ENCODE measurements at regions not wholly inside any gene's neighbourhood (a gene's known extent, or its start where the extent isn't known, plus 50 kb on each side); places are given as distances from the start of the nearest gene placed in this dataset.

DNA sequence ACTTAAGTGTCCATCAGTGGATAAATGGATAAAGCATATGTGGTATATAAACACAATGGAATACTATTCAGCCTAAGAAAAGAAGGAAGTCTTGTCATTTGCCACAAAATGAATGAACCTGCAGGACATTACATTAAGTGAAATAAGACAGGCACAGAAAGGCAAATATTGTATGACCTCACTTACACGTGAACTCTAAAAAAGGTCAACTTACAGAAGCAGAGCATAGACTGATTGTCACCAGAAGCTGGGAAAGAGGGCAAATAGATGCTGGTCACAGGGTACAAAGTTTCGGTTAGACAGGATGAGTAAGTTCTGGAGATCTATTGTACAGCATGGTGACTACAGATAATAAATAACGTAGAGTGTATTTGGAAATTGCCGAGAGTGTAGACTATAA is 247.7 kb downstream of the RAB28 start:
- TF ChIP-seq ZNF274 (IDR thresholded peaks at IDR 0.05; ENCODE audit: low read depth, low read length) (no peak), YY1 (IDR thresholded peaks at IDR 0.05; ENCODE audit: insufficient read depth, insufficient read length) (no peak)

Measured in NT2/D1 (cell line).